A549 (cell line): ENCODE measurements at regions not wholly inside any gene's neighbourhood (a gene's known extent, or its start where the extent isn't known, plus 50 kb on each side); places are given as distances from the start of the nearest gene placed in this dataset.

Experiments
- ATAC-seq, 2 experiments: fragments of 200-7000 bp in 1 of 2; fragments of >200 bp in 1 of 2; cut with Nextera tagmentation in 1 of 2; cut with Tn5 transposase in 1 of 2; 3 replicates each; pipeline versions ENCODE4 v1.8.0 to v1.9.1; 2018 to 2020; ENCODE audit warnings: mild to moderate bottlenecking in 1 of 2, moderate library complexity in 1 of 2
- CTCF ChIA-PET: fragments of 300-600 bp; sonication (Branson Sonifier 250); formaldehyde crosslinking; extraction: SDS; loops from one replicate; lab custom pipeline; 2021; ENCODE audit warnings: antibody characterized with exemption, inconsistent platforms; lab: Yijun Ruan, JAX
- POLR2A ChIA-PET: fragments of 350-600 bp; formaldehyde crosslinking; extraction: SDS; loops from one replicate; lab custom pipeline; 2021; ENCODE audit warnings: antibody characterized with exemption, inconsistent platforms; lab: Yijun Ruan, JAX
- DNase-seq, 2 experiments: peaks; one replicate each; pipeline versions ENCODE4 v3.0.0 to v3.0.0-alpha.2; 2011 to 2016; ENCODE audit warnings: low read depth in 1 of 2, low spot score in 1 of 2
- FAIRE-seq: peaks from 2 replicates; lab custom pipeline; 2011; peaks lifted over from hg19 to GRCh38; lab: Jason Lieb, UNC
- H3K27ac ChIP-seq, 2 experiments: fragments of >200 bp; sonication (Bioruptor Twin); formaldehyde crosslinking; 3 replicates each; pipeline ENCODE4 v1.5.1; 2016 to 2017
- H3K4me1 ChIP-seq: fragments of >200 bp; sonication (Bioruptor Twin); formaldehyde crosslinking; 3 replicates; pipeline ENCODE4 v1.6.1; 2016
- H3K4me2 ChIP-seq: fragments of >200 bp; sonication (Bioruptor Twin); formaldehyde crosslinking; 3 replicates; pipeline ENCODE4 v1.6.1; 2016
- H3K4me3 ChIP-seq: fragments of >200 bp; sonication (Bioruptor Twin); formaldehyde crosslinking; 3 replicates; pipeline ENCODE4 v1.5.1; 2016
- H3K9me3 ChIP-seq: fragments of >200 bp; sonication (Bioruptor Twin); formaldehyde crosslinking; 3 replicates; pipeline ENCODE4 v1.6.1; 2016
- CHD2 ChIP-seq: fragments of 150-350 bp; IDR thresholded peaks from 2 replicates; pipeline ENCODE4 v1.6.1; 2014; ENCODE audit warnings: low read length; ENCODE audit not compliant: partially characterized antibody
- CHD4 ChIP-seq: fragments of 200-600 bp; sonication (generic); IDR thresholded peaks from 2 replicates; pipeline ENCODE4 v1.6.1; 2016; ENCODE audit warnings: antibody characterized with exemption, mild to moderate bottlenecking, borderline replicate concordance
- CTCF ChIP-seq: fragments of >200 bp; sonication (Bioruptor Twin); formaldehyde crosslinking; IDR thresholded peaks from 3 replicates; pipeline ENCODE4 v1.5.1; 2016
- EP300 ChIP-seq, 2 experiments: fragments of >200 bp; sonication (Bioruptor Twin); formaldehyde crosslinking; IDR thresholded peaks; 2 replicates in 1 of 2; 3 replicates in 1 of 2; pipeline ENCODE4 v1.6.1; 2016 to 2017
- FOXS1 ChIP-seq: fragments of 250-450 bp; sonication (Bioruptor Pico); IDR thresholded peaks from 2 replicates; pipeline ENCODE4 v1.5.0; 2020; ENCODE audit warnings: mild to moderate bottlenecking, moderate library complexity
- HDAC2 ChIP-seq: fragments of 200-600 bp; sonication (generic); IDR thresholded peaks from 2 replicates; pipeline ENCODE4 v1.6.1; 2016
- HES2 ChIP-seq: fragments of >200 bp; sonication (Bioruptor Twin); formaldehyde crosslinking; IDR thresholded peaks from 2 replicates; pipeline ENCODE4 v1.6.1; 2016
- HOXA7 ChIP-seq: fragments of 250-450 bp; sonication (Bioruptor Pico); IDR thresholded peaks from 2 replicates; pipeline ENCODE4 v1.5.0; 2020; ENCODE audit warnings: mild to moderate bottlenecking, moderate library complexity
- JUN ChIP-seq, 2 experiments: fragments of >200 bp; sonication (Bioruptor Twin); formaldehyde crosslinking; IDR thresholded peaks; 2 replicates in 1 of 2; 3 replicates in 1 of 2; pipeline ENCODE4 v1.6.1; 2016 to 2017
- KDM1A ChIP-seq: fragments of 200-600 bp; sonication (generic); IDR thresholded peaks from 2 replicates; pipeline ENCODE4 v1.6.1; 2016; ENCODE audit warnings: low read depth, mild to moderate bottlenecking
- NR3C1 ChIP-seq: fragments of >200 bp; sonication (Bioruptor Twin); formaldehyde crosslinking; IDR thresholded peaks from 3 replicates; pipeline ENCODE4 v1.6.1; 2017
- PBX3 ChIP-seq: IDR thresholded peaks from 2 replicates; pipeline ENCODE4 v1.6.1; 2012
- POLR2A ChIP-seq: IDR thresholded peaks from 2 replicates; pipeline ENCODE4 v1.6.1; 2012; ENCODE audit warnings: mild to moderate bottlenecking, low read length
- RARB ChIP-seq: fragments of 250-450 bp; sonication (Bioruptor Pico); IDR thresholded peaks from 2 replicates; pipeline ENCODE4 v1.8.0; 2021; ENCODE audit warnings: mild to moderate bottlenecking, moderate library complexity
- RCOR1 ChIP-seq: fragments of 150-350 bp; IDR thresholded peaks from 2 replicates; pipeline ENCODE4 v1.6.1; 2014; ENCODE audit warnings: antibody characterized with exemption, low read length, low read depth
- RFX5 ChIP-seq: fragments of 450-650 bp; IDR thresholded peaks from 2 replicates; pipeline ENCODE4 v1.7.1; 2014; ENCODE audit warnings: antibody characterized with exemption, mild to moderate bottlenecking, moderate library complexity
- TFCP2L1 ChIP-seq: fragments of 250-450 bp; sonication (Bioruptor Pico); IDR thresholded peaks from 2 replicates; pipeline ENCODE4 v1.5.0; 2021; ENCODE audit warnings: mild to moderate bottlenecking
- ZC3H11A ChIP-seq: fragments of 450-650 bp; IDR thresholded peaks from 2 replicates; pipeline ENCODE4 v1.6.1; 2014; ENCODE audit warnings: antibody characterized with exemption, mild to moderate bottlenecking
- WGBS: methylation state at CpG from one replicate; pipeline ENCODE4 v1.1.6; 2017; ENCODE audit errors: missing lambda C conversion rate; 5-methylcytosine and 5-hydroxymethylcytosine counted together
- TF ChIP-seq, protein P1 (sequence below): fragments of 250-450 bp; sonication (Bioruptor Pico); IDR thresholded peaks from 2 replicates; pipeline ENCODE4 v1.5.0; 2021; ENCODE audit warnings: mild to moderate bottlenecking, moderate library complexity, borderline replicate concordance
- TF ChIP-seq, protein P2 (sequence below): fragments of >200 bp; sonication (Bioruptor Twin); formaldehyde crosslinking; IDR thresholded peaks from 3 replicates; pipeline ENCODE4 v1.6.1; 2016
- TF ChIP-seq, protein P3 (sequence below): fragments of 150-350 bp; IDR thresholded peaks from 2 replicates; pipeline ENCODE4 v1.6.1; 2014; ENCODE audit warnings: low read depth, mild to moderate bottlenecking, low read length

- H3K27ac ChIP-seq = no peak overlapping the region
- H3K4me1 ChIP-seq = no peaks in the 10 kb centered on the region
- no peak for TF ChIP-seq NR3C1
- TF ChIP-seq ZC3H11A = no peak
- TF ChIP-seq HOXA7 (CRISPR knock-in tag) = no peak
- TF ChIP-seq EP300 (IDR thresholded peaks at IDR 0.05) = no peak
- no peak for TF ChIP-seq KDM1A
- no peak for TF ChIP-seq RFX5
- no peak for TF ChIP-seq RARB (CRISPR knock-in tag)
- no peak for TF ChIP-seq CTCF
- TF ChIP-seq TFCP2L1 (CRISPR knock-in tag) = no peak
- no peak for TF ChIP-seq CHD4
- no peak for TF ChIP-seq CHD2
- no peak for TF ChIP-seq HDAC2
- TF ChIP-seq FOXS1 (CRISPR knock-in tag) = no peak
- TF ChIP-seq, protein P1, sequence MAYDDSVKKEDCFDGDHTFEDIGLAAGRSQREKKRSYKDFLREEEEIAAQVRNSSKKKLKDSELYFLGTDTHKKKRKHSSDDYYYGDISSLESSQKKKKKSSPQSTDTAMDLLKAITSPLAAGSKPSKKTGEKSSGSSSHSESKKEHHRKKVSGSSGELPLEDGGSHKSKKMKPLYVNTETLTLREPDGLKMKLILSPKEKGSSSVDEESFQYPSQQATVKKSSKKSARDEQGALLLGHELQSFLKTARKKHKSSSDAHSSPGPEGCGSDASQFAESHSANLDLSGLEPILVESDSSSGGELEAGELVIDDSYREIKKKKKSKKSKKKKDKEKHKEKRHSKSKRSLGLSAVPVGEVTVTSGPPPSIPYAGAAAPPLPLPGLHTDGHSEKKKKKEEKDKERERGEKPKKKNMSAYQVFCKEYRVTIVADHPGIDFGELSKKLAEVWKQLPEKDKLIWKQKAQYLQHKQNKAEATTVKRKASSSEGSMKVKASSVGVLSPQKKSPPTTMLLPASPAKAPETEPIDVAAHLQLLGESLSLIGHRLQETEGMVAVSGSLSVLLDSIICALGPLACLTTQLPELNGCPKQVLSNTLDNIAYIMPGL (CRISPR knock-in tag) = no peak
- TF ChIP-seq POLR2A = no peak
- TF ChIP-seq, protein P2, sequence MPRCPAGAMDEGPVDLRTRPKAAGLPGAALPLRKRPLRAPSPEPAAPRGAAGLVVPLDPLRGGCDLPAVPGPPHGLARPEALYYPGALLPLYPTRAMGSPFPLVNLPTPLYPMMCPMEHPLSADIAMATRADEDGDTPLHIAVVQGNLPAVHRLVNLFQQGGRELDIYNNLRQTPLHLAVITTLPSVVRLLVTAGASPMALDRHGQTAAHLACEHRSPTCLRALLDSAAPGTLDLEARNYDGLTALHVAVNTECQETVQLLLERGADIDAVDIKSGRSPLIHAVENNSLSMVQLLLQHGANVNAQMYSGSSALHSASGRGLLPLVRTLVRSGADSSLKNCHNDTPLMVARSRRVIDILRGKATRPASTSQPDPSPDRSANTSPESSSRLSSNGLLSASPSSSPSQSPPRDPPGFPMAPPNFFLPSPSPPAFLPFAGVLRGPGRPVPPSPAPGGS = no peak
- TF ChIP-seq RCOR1 = no peak
- TF ChIP-seq HES2 = no peak
- TF ChIP-seq, protein P3, sequence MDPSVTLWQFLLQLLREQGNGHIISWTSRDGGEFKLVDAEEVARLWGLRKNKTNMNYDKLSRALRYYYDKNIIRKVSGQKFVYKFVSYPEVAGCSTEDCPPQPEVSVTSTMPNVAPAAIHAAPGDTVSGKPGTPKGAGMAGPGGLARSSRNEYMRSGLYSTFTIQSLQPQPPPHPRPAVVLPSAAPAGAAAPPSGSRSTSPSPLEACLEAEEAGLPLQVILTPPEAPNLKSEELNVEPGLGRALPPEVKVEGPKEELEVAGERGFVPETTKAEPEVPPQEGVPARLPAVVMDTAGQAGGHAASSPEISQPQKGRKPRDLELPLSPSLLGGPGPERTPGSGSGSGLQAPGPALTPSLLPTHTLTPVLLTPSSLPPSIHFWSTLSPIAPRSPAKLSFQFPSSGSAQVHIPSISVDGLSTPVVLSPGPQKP = no peak
- TF ChIP-seq, all 56 proteins: peak for 0
- FAIRE-seq (no peak), DNase-seq (no peak), ATAC-seq (no peak)
- POLR2A ChIA-PET = no interaction called here
- CTCF ChIA-PET = interaction anchor here (1.9 kb wide), 1 partner anchor 10 kb away, joined by 3 read pairs; no protein-coding TSS in a partner anchor
- 13% methylated on average over 3 of the region's 3 CpGs for WGBS
- H3K9me3 ChIP-seq = no peaks in the 10 kb centered on the region
- no peak overlapping the region for H3K4me2 ChIP-seq
- no peak overlapping the region for H3K4me3 ChIP-seq
These were observed 120.0 kb downstream of the KCNA5 start for GRCh38 chr12:5163661-5164060.

GRCh38 chr12:5165296-5165970, 121.8 kb downstream of the KCNA5 start:
- Histone ChIP-seq H3K4me3 (no peak overlapping the region), H3K4me2 (no peak overlapping the region), H3K9me3 (no peaks in the 10 kb centered on the region), H3K4me1 (no peaks in the 10 kb centered on the region), H3K27ac (no peak overlapping the region)
- no peak for DNase-seq
- POLR2A ChIA-PET = no interaction called here
- ATAC-seq = no peak
- WGBS = 9% methylated on average over 5 of the region's 5 CpGs
- FAIRE-seq = no peak
- CTCF ChIA-PET = no interaction called here
- no peak for TF ChIP-seq PBX3
- no peak for TF ChIP-seq NR3C1
- TF ChIP-seq JUN (IDR thresholded peaks at IDR 0.05) = no peak
